VCaP (cell line): ENCODE measurements at regions not wholly inside any gene's neighbourhood (a gene's known extent, or its start where the extent isn't known, plus 50 kb on each side); places are given as distances from the start of the nearest gene placed in this dataset.
"Not testable (repeated sequence)": the region's sequence is repeated elsewhere in the genome, so short reads cannot be mapped to it uniquely, and the experiment has no call there.

ENCODE experiments used
- H3K27ac ChIP-seq: fragments of 450-650 bp; 2 replicates; pipeline ENCODE4 v1.5.1; 2017
- TF ChIP-seq, protein P1 (sequence below): fragments of 450-650 bp; conservative IDR thresholded peaks from 2 replicates; pipeline ENCODE4 v1.5.1; 2017; ENCODE audit warnings: mild to moderate bottlenecking, moderate library complexity

- TF ChIP-seq, protein P1, sequence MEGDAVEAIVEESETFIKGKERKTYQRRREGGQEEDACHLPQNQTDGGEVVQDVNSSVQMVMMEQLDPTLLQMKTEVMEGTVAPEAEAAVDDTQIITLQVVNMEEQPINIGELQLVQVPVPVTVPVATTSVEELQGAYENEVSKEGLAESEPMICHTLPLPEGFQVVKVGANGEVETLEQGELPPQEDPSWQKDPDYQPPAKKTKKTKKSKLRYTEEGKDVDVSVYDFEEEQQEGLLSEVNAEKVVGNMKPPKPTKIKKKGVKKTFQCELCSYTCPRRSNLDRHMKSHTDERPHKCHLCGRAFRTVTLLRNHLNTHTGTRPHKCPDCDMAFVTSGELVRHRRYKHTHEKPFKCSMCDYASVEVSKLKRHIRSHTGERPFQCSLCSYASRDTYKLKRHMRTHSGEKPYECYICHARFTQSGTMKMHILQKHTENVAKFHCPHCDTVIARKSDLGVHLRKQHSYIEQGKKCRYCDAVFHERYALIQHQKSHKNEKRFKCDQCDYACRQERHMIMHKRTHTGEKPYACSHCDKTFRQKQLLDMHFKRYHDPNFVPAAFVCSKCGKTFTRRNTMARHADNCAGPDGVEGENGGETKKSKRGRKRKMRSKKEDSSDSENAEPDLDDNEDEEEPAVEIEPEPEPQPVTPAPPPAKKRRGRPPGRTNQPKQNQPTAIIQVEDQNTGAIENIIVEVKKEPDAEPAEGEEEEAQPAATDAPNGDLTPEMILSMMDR: no peak
- no peak overlapping the region for H3K27ac ChIP-seq
Observed at GRCh38 chr3:194941360-194941955, 255.8 kb downstream of the FAM43A start.

DNA sequence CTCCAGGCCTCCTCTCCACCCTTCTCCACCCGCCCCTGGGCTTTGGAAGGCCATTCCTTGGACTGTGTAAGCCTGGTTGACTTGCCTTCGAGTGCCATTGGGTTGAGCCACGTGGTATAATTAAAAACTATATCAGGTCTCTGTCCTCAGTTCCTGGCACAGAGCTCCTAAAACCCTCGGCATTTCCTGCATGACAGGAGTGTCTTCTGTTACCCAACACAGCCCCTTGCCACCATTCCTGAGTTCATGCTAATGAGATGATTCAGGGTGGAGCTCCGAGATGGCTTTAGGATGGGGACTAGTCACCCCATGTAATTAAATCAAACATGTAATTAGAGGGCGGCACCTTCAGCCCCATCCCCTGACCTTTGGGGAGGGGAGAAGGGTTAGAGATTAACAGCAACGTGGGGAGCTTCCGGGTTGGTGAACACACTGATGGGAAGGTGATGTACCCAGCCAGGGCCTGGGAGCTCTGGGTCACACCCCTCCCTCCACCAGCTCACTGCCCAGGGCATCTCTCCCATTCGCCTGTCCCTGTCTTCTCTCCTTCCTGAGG lies 256.4 kb downstream of the FAM43A start:
- TF ChIP-seq, protein P1: no peak
- no peak overlapping the region for H3K27ac ChIP-seq

DNA sequence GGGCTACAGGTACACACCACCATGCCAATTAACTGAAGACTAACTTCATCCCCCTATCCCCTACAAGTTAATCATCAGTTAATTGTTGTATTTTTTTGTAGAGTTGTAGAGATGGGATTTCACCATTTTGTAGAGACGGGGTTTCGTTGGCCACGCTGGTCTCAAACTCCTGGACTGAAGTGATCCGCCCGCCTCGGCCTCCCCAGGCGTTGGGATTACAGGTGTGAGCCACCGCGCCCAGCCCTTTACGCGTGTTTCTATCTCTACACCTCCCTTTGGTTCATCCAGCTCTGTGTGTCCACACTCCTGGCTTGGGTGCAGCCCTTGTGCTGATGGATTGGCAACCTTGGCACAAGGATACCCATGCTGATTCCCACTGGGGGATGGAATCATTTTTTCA lies 258.8 kb downstream of the FAM43A start:
- TF ChIP-seq, protein P1: no peak
- H3K27ac ChIP-seq: no peak overlapping the region

- no peak overlapping the region for H3K27ac ChIP-seq
- TF ChIP-seq, protein P1: no peak
Observed at GRCh38 chr3:194945508-194945907, 259.8 kb downstream of the FAM43A start.

DNA sequence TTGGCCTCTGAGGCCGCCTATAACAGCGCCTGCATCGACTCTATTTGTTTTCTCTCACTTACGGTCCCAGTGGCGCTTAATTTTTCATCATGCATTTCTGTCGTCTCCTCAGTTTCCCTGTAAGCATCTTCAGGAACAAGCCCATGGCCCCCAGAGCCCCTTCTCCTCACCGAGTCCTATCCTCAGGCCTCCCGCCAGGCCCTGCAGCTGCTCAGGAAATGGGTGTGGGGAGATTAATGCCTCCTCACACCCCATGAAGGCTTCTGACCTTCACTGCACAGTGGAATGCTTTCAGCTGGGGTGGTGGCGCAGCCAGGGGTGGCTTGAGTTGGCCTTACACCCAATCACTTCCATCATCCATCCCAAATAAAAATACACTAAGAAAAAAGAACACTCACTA lies 260.4 kb downstream of the FAM43A start:
- TF ChIP-seq, protein P1: no peak
- H3K27ac ChIP-seq: no peak overlapping the region

DNA sequence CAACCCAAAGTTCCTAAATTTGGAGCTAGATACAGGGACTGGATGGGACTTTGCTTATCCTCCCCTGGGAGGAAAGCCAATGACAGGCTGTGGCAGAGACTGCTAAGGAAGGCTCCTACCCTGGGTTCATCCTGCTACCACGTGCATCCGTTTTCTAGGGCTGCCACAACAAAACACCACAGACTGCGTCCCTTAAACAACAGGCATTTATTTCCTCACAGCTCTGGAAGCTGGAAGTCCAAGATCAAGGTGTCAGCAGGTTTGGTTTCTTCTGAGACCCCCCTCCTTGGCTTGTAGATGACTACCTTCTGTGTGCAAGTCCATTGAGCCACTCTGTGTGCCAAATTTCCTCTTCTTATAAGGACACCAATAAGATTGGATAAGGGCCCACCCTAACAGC lies 263.9 kb downstream of the FAM43A start:
- no peak overlapping the region for H3K27ac ChIP-seq
- TF ChIP-seq, protein P1: no peak

- TF ChIP-seq, protein P1: no peak
- H3K27ac ChIP-seq: no peak overlapping the region
Observed at GRCh38 chr3:194950906-194951628, 265.4 kb downstream of the FAM43A start.

GRCh38 chr3:194951629-194951920 lies 265.9 kb downstream of the FAM43A start:
- H3K27ac ChIP-seq: not testable (repeated sequence)
